Ectodermal cell (in vitro differentiated cells): ENCODE measurements at regions not wholly inside any gene's neighbourhood (a gene's known extent, or its start where the extent isn't known, plus 50 kb on each side); places are given as distances from the start of the nearest gene placed in this dataset.

ENCODE experiments used
- H3K27ac ChIP-seq: 2 replicates; pipeline ENCODE4 v1.7.0; 2013; ENCODE audit warnings: mild to moderate bottlenecking, low read depth, low read length; ENCODE audit not compliant: insufficient read depth, poor library complexity, severe bottlenecking
- H3K27me3 ChIP-seq: 2 replicates; pipeline ENCODE4 v1.7.0; 2013; ENCODE audit warnings: mild to moderate bottlenecking, low read length; ENCODE audit not compliant: insufficient read depth, control insufficient read depth, poor library complexity, severe bottlenecking
- H3K36me3 ChIP-seq: one replicate; pipeline ENCODE4 v1.7.0; 2013; ENCODE audit warnings: low read length; ENCODE audit not compliant: control insufficient read depth, insufficient read depth
- H3K4me1 ChIP-seq: one replicate; pipeline ENCODE4 v1.7.0; 2013; ENCODE audit warnings: low read length; ENCODE audit not compliant: control insufficient read depth, insufficient read depth
- H3K4me3 ChIP-seq: 2 replicates; pipeline ENCODE4 v1.7.0; 2013; ENCODE audit warnings: low read depth, low read length, control low read depth; ENCODE audit not compliant: insufficient read depth
- H3K9me3 ChIP-seq: 2 replicates; pipeline ENCODE4 v1.7.0; 2013; ENCODE audit warnings: mild to moderate bottlenecking, low read length, moderate library complexity; ENCODE audit not compliant: control insufficient read depth
- WGBS, 2 experiments: methylation state at CpG; one replicate each; pipeline ENCODE4 v1.1.7; 2013; ENCODE audit warnings: missing lambda C conversion rate in 2 of 2; 5-methylcytosine and 5-hydroxymethylcytosine counted together

DNA sequence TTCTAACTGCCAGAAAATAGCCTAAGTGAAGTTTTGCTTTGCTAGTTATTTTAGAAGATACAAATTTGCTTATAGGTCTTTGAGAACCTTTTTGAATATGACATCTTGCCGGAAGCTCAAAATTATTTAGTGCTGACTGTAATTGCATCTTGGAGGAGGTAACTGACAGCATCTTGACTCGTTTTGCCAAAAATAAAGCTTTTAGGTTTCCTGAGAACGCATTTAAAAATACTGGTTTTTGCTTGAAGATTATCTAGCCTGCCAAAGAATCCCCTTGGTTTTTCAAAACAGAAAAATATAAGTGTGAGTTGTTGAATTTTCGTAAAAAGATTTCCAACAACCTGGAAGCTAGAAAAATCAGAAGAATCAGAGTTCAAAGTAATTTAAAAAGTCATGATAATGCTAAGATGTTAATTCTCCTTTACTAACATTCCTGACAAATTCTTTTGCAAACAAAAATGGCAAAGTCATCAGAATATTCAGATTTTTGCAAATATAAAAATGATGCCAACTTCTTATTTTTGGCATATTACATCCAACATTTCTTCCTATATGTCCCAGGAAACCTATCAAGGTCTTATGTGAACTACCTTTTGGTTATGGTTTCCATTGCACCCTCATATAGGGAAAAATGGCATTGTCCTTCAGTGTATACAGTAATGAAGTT, 178.0 kb upstream of the SLC8A1 start:
- Histone ChIP-seq H3K9me3 (no peaks in the 10 kb centered on the region), H3K27me3 (no peaks in the 10 kb centered on the region), H3K36me3 (no peaks in the 10 kb centered on the region), H3K27ac (no peak overlapping the region), H3K4me1 (no peaks in the 10 kb centered on the region), H3K4me3 (no peak overlapping the region)
- 89 to 92% methylated on average over 3 of the region's 4 CpGs for WGBS, 2 experiments

DNA sequence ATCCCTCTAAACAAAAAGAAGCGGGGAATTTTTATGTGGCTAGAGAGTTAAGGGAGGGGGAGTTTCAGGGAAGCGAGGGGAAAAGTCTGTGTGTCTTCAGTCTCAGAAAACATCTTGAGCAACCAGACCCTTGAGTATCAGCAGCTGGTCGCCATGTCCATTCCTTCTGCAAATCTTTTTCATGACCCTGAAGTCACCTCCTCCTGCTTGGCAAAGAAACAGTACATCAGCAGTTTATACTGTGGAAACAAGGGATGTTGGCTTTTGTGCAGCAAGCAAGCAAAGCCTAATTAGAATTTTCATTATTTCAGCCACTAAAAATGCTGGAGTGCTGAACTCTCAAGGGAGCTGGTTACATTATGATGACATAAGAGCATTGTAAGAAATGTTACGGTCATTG, 187.4 kb upstream of the SLC8A1 start:
- Histone ChIP-seq H3K27me3 (no peaks in the 10 kb centered on the region), H3K9me3 (no peaks in the 10 kb centered on the region), H3K36me3 (no peaks in the 10 kb centered on the region), H3K4me1 (no peaks in the 10 kb centered on the region), H3K27ac (no peak overlapping the region), H3K4me3 (no peak overlapping the region)
- 90 to 91% methylated on average over 4 of the region's 4 CpGs for WGBS, 2 experiments

DNA sequence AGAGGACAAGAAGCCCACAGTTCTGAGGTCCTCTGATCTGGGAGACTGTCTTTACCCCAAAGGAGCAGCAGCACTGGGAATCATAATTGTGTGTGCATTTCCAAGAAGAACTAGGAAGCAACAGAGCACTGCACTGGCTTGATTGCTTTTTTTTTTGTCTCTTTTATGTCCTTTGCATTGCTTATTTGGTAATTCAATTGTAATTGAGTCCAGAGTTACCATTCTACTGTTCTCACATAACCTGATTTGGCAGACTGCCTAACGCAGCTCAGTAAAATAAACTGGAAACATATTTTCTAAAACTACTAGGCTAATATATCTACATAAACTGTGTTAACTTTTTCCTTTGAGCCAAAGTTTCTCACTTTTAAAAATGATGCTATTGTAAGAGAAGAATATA, 190.3 kb upstream of the SLC8A1 start:
- 100% methylated on average over 1 of the region's 1 CpG; no CpG with 5 or more reads in 1 of the 2 experiments for WGBS, 2 experiments
- Histone ChIP-seq H3K27me3 (no peaks in the 10 kb centered on the region), H3K4me1 (no peaks in the 10 kb centered on the region), H3K9me3 (no peaks in the 10 kb centered on the region), H3K27ac (no peak overlapping the region), H3K36me3 (no peaks in the 10 kb centered on the region), H3K4me3 (no peak overlapping the region)

DNA sequence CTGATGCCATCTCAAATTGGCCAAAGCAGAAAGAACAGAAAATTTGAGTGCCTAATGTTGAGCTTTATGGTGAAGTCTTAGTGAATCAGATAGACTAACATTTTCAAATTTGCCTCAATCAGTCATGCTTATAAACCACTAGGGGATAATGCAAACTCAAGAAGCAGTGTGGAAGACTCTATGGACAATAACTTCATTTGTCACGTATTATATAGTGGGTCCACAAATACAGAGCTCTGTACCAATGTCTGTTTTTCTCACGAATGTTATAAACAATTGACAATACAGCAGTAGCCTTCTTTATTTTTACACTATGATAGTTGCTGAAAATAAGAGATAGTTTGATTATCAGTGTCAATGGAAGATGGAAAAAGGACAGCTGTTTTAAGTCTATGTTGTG, 190.8 kb upstream of the SLC8A1 start:
- H3K27me3 ChIP-seq: no peaks in the 10 kb centered on the region
- no peaks in the 10 kb centered on the region for H3K36me3 ChIP-seq
- no peak overlapping the region for H3K27ac ChIP-seq
- no peaks in the 10 kb centered on the region for H3K4me1 ChIP-seq
- no peaks in the 10 kb centered on the region for H3K9me3 ChIP-seq
- H3K4me3 ChIP-seq: no peak overlapping the region
- 88 to 91% methylated on average over 2 of the region's 2 CpGs for WGBS, 2 experiments

DNA sequence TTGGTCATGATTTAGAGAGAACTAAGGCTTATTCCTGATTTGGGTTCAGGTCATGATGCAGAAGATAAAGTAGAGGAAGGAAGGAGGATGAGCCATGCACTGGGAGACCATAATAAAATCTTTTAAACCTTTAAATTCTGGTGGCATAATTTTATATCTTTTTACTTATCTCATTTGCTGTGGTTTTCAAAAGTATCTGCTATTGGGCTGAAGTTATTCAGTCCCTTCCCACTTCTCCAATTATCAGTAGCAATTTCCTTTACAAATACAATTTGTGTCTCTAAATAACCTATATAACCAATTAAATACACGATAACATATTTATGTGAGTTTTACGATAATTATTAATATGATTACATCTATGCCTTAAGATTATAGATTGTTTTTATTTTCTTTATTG, 194.8 kb upstream of the SLC8A1 start:
- Histone ChIP-seq H3K27ac (no peak overlapping the region), H3K27me3 (no peaks in the 10 kb centered on the region), H3K9me3 (no peaks in the 10 kb centered on the region), H3K4me1 (no peaks in the 10 kb centered on the region), H3K36me3 (no peaks in the 10 kb centered on the region), H3K4me3 (no peak overlapping the region)
- no CpG with 5 or more reads among the region's 2 CpGs for WGBS, 2 experiments

DNA sequence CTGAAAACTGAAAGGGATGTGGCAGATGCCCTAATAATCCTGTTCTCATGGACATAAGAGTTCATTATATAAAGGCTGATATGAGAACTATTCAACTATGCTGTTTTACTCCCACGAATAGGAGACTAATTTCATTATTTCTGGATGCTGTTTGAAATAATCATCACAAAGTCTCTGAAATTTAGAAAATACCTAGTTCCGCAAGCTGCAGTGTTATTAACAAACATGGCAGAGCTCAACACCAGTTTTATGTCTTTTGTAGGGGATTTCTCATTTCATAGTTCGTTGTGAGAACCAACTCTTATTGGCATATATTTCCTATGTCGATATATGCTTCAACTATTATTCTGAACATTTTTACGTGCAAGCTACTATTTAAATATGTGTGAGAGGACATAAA, 200.3 kb upstream of the SLC8A1 start:
- Histone ChIP-seq H3K9me3 (no peaks in the 10 kb centered on the region), H3K4me1 (no peaks in the 10 kb centered on the region), H3K36me3 (no peaks in the 10 kb centered on the region), H3K27me3 (no peaks in the 10 kb centered on the region), H3K27ac (no peak overlapping the region), H3K4me3 (no peak overlapping the region)
- WGBS, 2 experiments: 97% methylated on average over 3 to 5 of the region's 5 CpGs

DNA sequence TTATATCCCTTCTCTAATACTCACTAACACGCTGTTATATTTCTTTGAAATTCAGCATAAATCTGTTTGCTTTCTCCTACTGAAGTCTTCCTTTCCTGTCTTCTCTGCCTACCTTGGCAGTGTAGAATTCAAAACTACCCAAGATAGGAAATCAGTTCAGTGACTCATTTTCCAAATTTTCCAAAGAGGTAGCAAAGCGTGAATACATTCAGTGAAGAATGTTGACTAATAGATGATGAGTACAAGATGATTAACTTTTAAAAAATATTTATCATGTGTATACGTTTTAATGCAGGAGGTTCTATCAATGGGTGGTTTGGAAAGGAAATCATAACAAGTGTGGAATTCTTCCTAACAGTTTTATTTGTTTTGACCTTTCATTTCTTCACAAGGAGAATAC, 201.9 kb upstream of the SLC8A1 start:
- Histone ChIP-seq H3K9me3 (no peaks in the 10 kb centered on the region), H3K4me1 (no peaks in the 10 kb centered on the region), H3K27me3 (no peaks in the 10 kb centered on the region), H3K27ac (no peak overlapping the region), H3K36me3 (no peaks in the 10 kb centered on the region), H3K4me3 (no peak overlapping the region)
- WGBS, 2 experiments: 94 to 95% methylated on average over 3 of the region's 3 CpGs

DNA sequence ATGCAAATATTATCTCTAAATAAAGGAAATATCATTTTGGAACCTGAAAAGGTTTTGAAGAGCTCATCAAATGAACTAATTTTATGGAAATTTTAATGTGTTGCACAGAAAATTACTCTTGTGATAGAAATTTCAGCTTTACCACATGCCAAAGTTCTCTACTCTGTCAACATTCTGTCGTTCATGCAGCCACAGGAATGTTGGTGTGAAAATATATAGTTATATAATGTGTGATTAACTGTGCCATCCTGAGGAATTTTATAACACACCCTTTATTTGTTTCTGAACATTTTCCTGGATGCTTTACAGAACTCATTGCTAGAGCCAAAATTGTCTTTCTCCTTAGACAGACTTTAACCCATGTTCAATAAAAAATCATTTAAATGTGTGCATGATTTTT, 202.5 kb upstream of the SLC8A1 start:
- Histone ChIP-seq H3K27me3 (no peaks in the 10 kb centered on the region), H3K9me3 (no peaks in the 10 kb centered on the region), H3K4me3 (no peak overlapping the region), H3K27ac (no peak overlapping the region), H3K36me3 (no peaks in the 10 kb centered on the region), H3K4me1 (no peaks in the 10 kb centered on the region)
- no CpG with 5 or more reads among the region's 1 CpG for WGBS, 2 experiments

DNA sequence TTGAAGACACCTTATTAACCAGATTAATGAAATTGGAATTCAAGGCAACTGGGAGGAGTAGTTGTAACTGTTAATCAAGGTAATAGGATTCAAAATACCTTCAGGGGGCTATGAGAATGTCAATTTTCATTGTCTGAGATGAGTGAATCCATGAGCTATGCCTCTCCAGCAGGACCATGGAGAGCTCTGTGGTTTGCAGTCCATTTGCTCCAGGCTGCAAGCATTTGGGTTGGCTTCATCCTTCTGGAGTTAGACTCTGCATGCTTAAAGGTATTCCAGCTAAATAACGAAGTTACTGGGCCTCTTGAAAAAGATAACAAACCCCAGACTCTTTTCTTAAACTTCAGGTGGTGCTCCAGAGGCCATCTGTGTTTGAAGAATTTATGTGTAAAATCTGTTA, 207.1 kb upstream of the SLC8A1 start:
- no peaks in the 10 kb centered on the region for H3K9me3 ChIP-seq
- H3K27ac ChIP-seq: no peak overlapping the region
- H3K36me3 ChIP-seq: no peaks in the 10 kb centered on the region
- H3K27me3 ChIP-seq: no peaks in the 10 kb centered on the region
- H3K4me1 ChIP-seq: no peaks in the 10 kb centered on the region
- WGBS, 2 experiments: 17 to 56% methylated on average over 1 of the region's 1 CpG
- no peak overlapping the region for H3K4me3 ChIP-seq

DNA sequence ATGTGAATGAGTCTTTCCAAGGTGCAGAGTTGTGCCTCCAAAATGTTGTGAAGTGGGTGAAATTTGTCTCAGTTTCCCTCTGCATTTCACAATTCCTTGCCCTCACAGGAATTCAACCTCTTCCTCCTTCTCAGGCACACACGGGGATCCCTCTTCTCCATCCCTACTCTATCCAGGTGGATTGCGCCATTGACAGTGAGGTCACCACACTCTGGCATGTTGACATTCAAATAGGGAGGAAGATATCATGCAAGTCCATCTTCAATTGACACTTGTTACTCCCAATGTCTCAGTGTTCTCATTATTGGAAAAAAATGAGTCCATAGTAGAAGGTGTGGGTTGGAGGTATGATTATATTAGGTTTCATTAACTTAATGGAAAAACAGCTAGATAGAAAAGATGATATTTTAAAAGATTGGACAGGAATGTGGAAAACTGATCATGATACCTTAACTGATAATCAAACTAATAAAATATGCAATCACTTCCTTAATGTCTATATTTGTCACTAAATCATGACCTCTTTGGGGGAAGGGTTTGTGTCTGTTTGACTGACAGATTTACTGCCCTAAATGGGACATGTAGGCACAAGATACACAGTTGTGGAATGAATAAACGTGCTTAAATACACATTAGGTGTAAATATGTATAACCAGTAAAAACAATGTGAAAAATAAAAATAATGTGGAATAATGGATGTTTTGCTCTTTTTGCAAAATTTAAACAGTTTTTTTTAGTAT, 213.8 kb upstream of the SLC8A1 start:
- H3K27me3 ChIP-seq: no peaks in the 10 kb centered on the region
- 88 to 93% methylated on average over 2 to 3 of the region's 3 CpGs for WGBS, 2 experiments
- no peak overlapping the region for H3K4me3 ChIP-seq
- no peaks in the 10 kb centered on the region for H3K4me1 ChIP-seq
- H3K36me3 ChIP-seq: no peaks in the 10 kb centered on the region
- H3K27ac ChIP-seq: no peak overlapping the region
- H3K9me3 ChIP-seq: no peaks in the 10 kb centered on the region
